ENCODE measurements at regions not wholly inside any gene's neighbourhood (a gene's known extent, or its start where the extent isn't known, plus 50 kb on each side); places are given as distances from the start of the nearest gene placed in this dataset.

- H3K4me1 ChIP-seq (ENCODE audit: control insufficient read depth in 4 of 4, insufficient read depth in 4 of 4, low read length in 3 of 4), result no peaks in the 10 kb centered on the region
- no peaks in the 10 kb centered on the region for H3K27me3 ChIP-seq (ENCODE audit: control insufficient read depth in 4 of 4, insufficient read depth in 4 of 4, low read length in 3 of 4)
- no peak overlapping the region for H3K4me3 ChIP-seq (ENCODE audit: low read depth in 1 of 3, low read length in 3 of 3)
- no peak for DNase-seq (ENCODE audit: low spot score)
- H3K27ac ChIP-seq (ENCODE audit: low read depth in 1 of 2, low read length in 2 of 2), result no peak overlapping the region
- H3K9me3 ChIP-seq (ENCODE audit: control insufficient read depth in 4 of 4, low read length in 3 of 4), result no peaks in the 10 kb centered on the region
- WGBS, result 74% methylated on average over 1 of the region's 1 CpG
- no peak overlapping the region for H3K9ac ChIP-seq (ENCODE audit: low read depth in 1 of 2, low read length in 2 of 2)
- no peak for TF ChIP-seq HNF4G (IDR thresholded peaks at IDR 0.05)
- no peak for TF ChIP-seq REST (IDR thresholded peaks at IDR 0.05)
- TF ChIP-seq FOXA2 (IDR thresholded peaks at IDR 0.05), result no peak
- no peak for TF ChIP-seq YY1 (IDR thresholded peaks at IDR 0.05)
- TF ChIP-seq GABPA (IDR thresholded peaks at IDR 0.05 in 1 of 2, conservative IDR thresholded peaks at IDR 0.05 in 1 of 2), result no peak
- no peak for TF ChIP-seq CTCF (IDR thresholded peaks at IDR 0.05; ENCODE audit: low read depth, low read length, missing input control)
- TF ChIP-seq MAX (IDR thresholded peaks at IDR 0.05), result no peak
- no peak for TF ChIP-seq EGR1 (IDR thresholded peaks at IDR 0.05; ENCODE audit: low read depth in 2 of 2)
- TF ChIP-seq TAF1 (conservative IDR thresholded peaks at IDR 0.05), result no peak
- no peak for TF ChIP-seq FOXA1 (IDR thresholded peaks at IDR 0.05)
- no peak for TF ChIP-seq NR2F2 (IDR thresholded peaks at IDR 0.05)
- no peaks in the 10 kb centered on the region for H3K36me3 ChIP-seq (ENCODE audit: control insufficient read depth in 4 of 4, insufficient read depth in 3 of 4, low read depth in 1 of 4, low read length in 3 of 4)
Observed at GRCh38 chr18:38664929-38665328, 1099.3 kb upstream of the CELF4 start.

GRCh38 chr18:38663682-38664081, 1098.1 kb upstream of the CELF4 start:
- Histone ChIP-seq H3K9me3 (ENCODE audit: control insufficient read depth in 4 of 4, low read length in 3 of 4) (no peaks in the 10 kb centered on the region), H3K36me3 (ENCODE audit: control insufficient read depth in 4 of 4, insufficient read depth in 3 of 4, low read depth in 1 of 4, low read length in 3 of 4) (no peaks in the 10 kb centered on the region), H3K27me3 (ENCODE audit: control insufficient read depth in 4 of 4, insufficient read depth in 4 of 4, low read length in 3 of 4) (no peaks in the 10 kb centered on the region), H3K27ac (ENCODE audit: low read depth in 1 of 2, low read length in 2 of 2) (no peak overlapping the region), H3K9ac (ENCODE audit: low read depth in 1 of 2, low read length in 2 of 2) (no peak overlapping the region), H3K4me1 (ENCODE audit: control insufficient read depth in 4 of 4, insufficient read depth in 4 of 4, low read length in 3 of 4) (no peaks in the 10 kb centered on the region), H3K4me3 (ENCODE audit: low read depth in 1 of 3, low read length in 3 of 3) (no peak overlapping the region)
- DNase-seq (ENCODE audit: low spot score), result no peak
- WGBS, result 49% methylated on average over 1 of the region's 1 CpG
- no peak for TF ChIP-seq TAF1 (conservative IDR thresholded peaks at IDR 0.05)
- no peak for TF ChIP-seq GABPA (IDR thresholded peaks at IDR 0.05 in 1 of 2, conservative IDR thresholded peaks at IDR 0.05 in 1 of 2)
- no peak for TF ChIP-seq JUND (IDR thresholded peaks at IDR 0.05)
- TF ChIP-seq ATF3 (IDR thresholded peaks at IDR 0.05), result no peak
- no peak for TF ChIP-seq FOXA2 (IDR thresholded peaks at IDR 0.05)
- TF ChIP-seq REST (IDR thresholded peaks at IDR 0.05), result no peak
- no peak for TF ChIP-seq HNF4A (conservative IDR thresholded peaks at IDR 0.05)
- no peak for TF ChIP-seq EGR1 (IDR thresholded peaks at IDR 0.05; ENCODE audit: low read depth in 2 of 2)
- no peak for TF ChIP-seq YY1 (IDR thresholded peaks at IDR 0.05)
- no peak for TF ChIP-seq SP1 (IDR thresholded peaks at IDR 0.05)
- TF ChIP-seq HNF4G (IDR thresholded peaks at IDR 0.05), result no peak
- TF ChIP-seq FOXA1 (IDR thresholded peaks at IDR 0.05), result no peak
- TF ChIP-seq CTCF (IDR thresholded peaks at IDR 0.05; ENCODE audit: low read depth, low read length, missing input control), result no peak
- TF ChIP-seq MAX (IDR thresholded peaks at IDR 0.05), result no peak
- TF ChIP-seq NR2F2 (IDR thresholded peaks at IDR 0.05), result no peak
- TF ChIP-seq RXRA (IDR thresholded peaks at IDR 0.05), result no peak
- no peak for TF ChIP-seq ZBTB33 (IDR thresholded peaks at IDR 0.05)

All from liver (tissue), 8 donors.